HFFc6 (cell line): ENCODE measurements at regions not wholly inside any gene's neighbourhood (a gene's known extent, or its start where the extent isn't known, plus 50 kb on each side); places are given as distances from the start of the nearest gene placed in this dataset.
"Not testable (repeated sequence)": the region's sequence is repeated elsewhere in the genome, so short reads cannot be mapped to it uniquely, and the experiment has no call there.

Experiments
- DNase-seq: peaks from one replicate; pipeline ENCODE4 v3.0.0-alpha.2; 2018
- H3K27ac Mint-ChIP-seq: 2 replicates; pipeline ENCODE4 v1.8.0; 2020; ENCODE audit warnings: mild to moderate bottlenecking, mixed read lengths
- H3K27me3 Mint-ChIP-seq: 2 replicates; pipeline ENCODE4 v1.8.0; 2021; ENCODE audit warnings: mild to moderate bottlenecking, moderate library complexity, mixed read lengths; ENCODE audit not compliant: insufficient read depth
- H3K36me3 Mint-ChIP-seq: 2 replicates; pipeline ENCODE4 v1.8.0; 2021; ENCODE audit warnings: low read depth, mixed read lengths
- H3K4me1 Mint-ChIP-seq: 2 replicates; pipeline ENCODE4 v1.8.0; 2020; ENCODE audit warnings: low read depth, mixed read lengths
- H3K4me3 Mint-ChIP-seq: 2 replicates; pipeline ENCODE4 v1.8.0; 2020; ENCODE audit warnings: mild to moderate bottlenecking, moderate library complexity, mixed read lengths
- H3K9me3 Mint-ChIP-seq: 2 replicates; pipeline ENCODE4 v1.8.0; 2020; ENCODE audit warnings: mild to moderate bottlenecking, mixed read lengths
- CTCF ChIP-seq: fragments of 200-600 bp; sonication (generic); IDR thresholded peaks from 2 replicates; pipeline ENCODE4 v1.5.0; 2021; ENCODE audit warnings: antibody characterized with exemption, mild to moderate bottlenecking

- DNase-seq = no peak
- Mint-ChIP-seq H3K4me1 (no peaks in the 10 kb centered on the region), H3K4me3 (no peak overlapping the region), H3K36me3 (no peaks in the 10 kb centered on the region; the same call in 1 of the 2 replicates), H3K27me3 (no peaks in the 10 kb centered on the region), H3K27ac (no peak overlapping the region), H3K9me3 (peaks cover 60% of the 10 kb centered on the region)
- TF ChIP-seq CTCF = no peak
Measured at GRCh38 chr2:17227856-17228255, 290.4 kb downstream of the RAD51AP2 start.

GRCh38 chr2:17226941-17227490, 291.2 kb downstream of the RAD51AP2 start:
- no peaks in the 10 kb centered on the region; the same call in 1 of the 2 replicates for H3K36me3 Mint-ChIP-seq

GRCh38 chr2:17223211-17223610, 295.0 kb downstream of the RAD51AP2 start:
- DNase-seq = no peak
- Mint-ChIP-seq H3K9me3 (peaks cover 69% of the 10 kb centered on the region), H3K27ac (no peak overlapping the region), H3K4me1 (no peaks in the 10 kb centered on the region), H3K36me3 (no peaks in the 10 kb centered on the region; the same call in 1 of the 2 replicates), H3K27me3 (peaks cover 1% of the 10 kb centered on the region; the same call in 1 of the 2 replicates), H3K4me3 (no peak overlapping the region)
- TF ChIP-seq CTCF = no peak

More at GRCh38 chr2:17226941-17227490, 291.2 kb downstream of the RAD51AP2 start:
- H3K4me3 Mint-ChIP-seq = no peak overlapping the region
- H3K27ac Mint-ChIP-seq = no peak overlapping the region
- no peaks in the 10 kb centered on the region for H3K4me1 Mint-ChIP-seq
- peaks cover 68% of the 10 kb centered on the region for H3K9me3 Mint-ChIP-seq
- no peak for TF ChIP-seq CTCF
- no peaks in the 10 kb centered on the region for H3K27me3 Mint-ChIP-seq
- DNase-seq = no peak

- Mint-ChIP-seq H3K9me3 (peaks cover 52% of the 10 kb centered on the region), H3K4me1 (no peaks in the 10 kb centered on the region), H3K27me3 (peaks cover 2% of the 10 kb centered on the region; the same call in 1 of the 2 replicates), H3K4me3 (no peak overlapping the region), H3K36me3 (no peaks in the 10 kb centered on the region), H3K27ac (no peak overlapping the region)
- no peak for TF ChIP-seq CTCF
- no peak for DNase-seq
Measured at GRCh38 chr2:17208511-17208910, 309.7 kb downstream of the RAD51AP2 start.

GRCh38 chr2:17206771-17207170, 311.5 kb downstream of the RAD51AP2 start:
- no peaks in the 10 kb centered on the region for H3K4me1 Mint-ChIP-seq
- DNase-seq = no peak
- H3K27ac Mint-ChIP-seq = no peak overlapping the region
- peaks cover 40% of the 10 kb centered on the region for H3K9me3 Mint-ChIP-seq
- no peak overlapping the region for H3K4me3 Mint-ChIP-seq
- no peak for TF ChIP-seq CTCF
- H3K36me3 Mint-ChIP-seq = no peaks in the 10 kb centered on the region
- H3K27me3 Mint-ChIP-seq = peaks cover 2% of the 10 kb centered on the region; the same call in 1 of the 2 replicates

GRCh38 chr2:17204214-17204613, 314.0 kb downstream of the RAD51AP2 start:
- not testable (repeated sequence) for H3K27me3 Mint-ChIP-seq, H3K36me3 Mint-ChIP-seq, H3K4me3 Mint-ChIP-seq, H3K27ac Mint-ChIP-seq, DNase-seq, H3K4me1 Mint-ChIP-seq
- peaks cover 36% of the 10 kb centered on the region for H3K9me3 Mint-ChIP-seq

- H3K27me3 Mint-ChIP-seq, H3K4me1 Mint-ChIP-seq, H3K4me3 Mint-ChIP-seq, DNase-seq, H3K27ac Mint-ChIP-seq, H3K36me3 Mint-ChIP-seq: not testable (repeated sequence)
- peaks cover 41% of the 10 kb centered on the region for H3K9me3 Mint-ChIP-seq
Measured at GRCh38 chr2:17202628-17203027, 315.6 kb downstream of the RAD51AP2 start.
